ENCODE measurements at regions not wholly inside any gene's neighbourhood (a gene's known extent, or its start where the extent isn't known, plus 50 kb on each side); places are given as distances from the start of the nearest gene placed in this dataset.
"Not testable (repeated sequence)": the region's sequence is repeated elsewhere in the genome, so short reads cannot be mapped to it uniquely, and the experiment has no call there.

- no peaks in the 10 kb centered on the region for H4K20me1 ChIP-seq (ENCODE audit: insufficient read depth, poor library complexity, severe bottlenecking)
- H2AFZ ChIP-seq = no peak overlapping the region
- H3K4me2 ChIP-seq = no peak overlapping the region
- H3K79me2 ChIP-seq = no peaks in the 10 kb centered on the region
- DNase-seq (ENCODE audit: low spot score) = no peak
- no peak overlapping the region for H3K4me3 ChIP-seq
- no peaks in the 10 kb centered on the region for H3K27me3 ChIP-seq
- no peaks in the 10 kb centered on the region for H3K9me2 ChIP-seq (replicated peaks; ENCODE audit: insufficient read depth)
- no peaks in the 10 kb centered on the region for H3K9me3 ChIP-seq (ENCODE audit: low read depth)
- no peak for TF ChIP-seq EZH2 (IDR thresholded peaks at IDR 0.05; ENCODE audit: borderline replicate concordance)
- TF ChIP-seq, protein P1, sequence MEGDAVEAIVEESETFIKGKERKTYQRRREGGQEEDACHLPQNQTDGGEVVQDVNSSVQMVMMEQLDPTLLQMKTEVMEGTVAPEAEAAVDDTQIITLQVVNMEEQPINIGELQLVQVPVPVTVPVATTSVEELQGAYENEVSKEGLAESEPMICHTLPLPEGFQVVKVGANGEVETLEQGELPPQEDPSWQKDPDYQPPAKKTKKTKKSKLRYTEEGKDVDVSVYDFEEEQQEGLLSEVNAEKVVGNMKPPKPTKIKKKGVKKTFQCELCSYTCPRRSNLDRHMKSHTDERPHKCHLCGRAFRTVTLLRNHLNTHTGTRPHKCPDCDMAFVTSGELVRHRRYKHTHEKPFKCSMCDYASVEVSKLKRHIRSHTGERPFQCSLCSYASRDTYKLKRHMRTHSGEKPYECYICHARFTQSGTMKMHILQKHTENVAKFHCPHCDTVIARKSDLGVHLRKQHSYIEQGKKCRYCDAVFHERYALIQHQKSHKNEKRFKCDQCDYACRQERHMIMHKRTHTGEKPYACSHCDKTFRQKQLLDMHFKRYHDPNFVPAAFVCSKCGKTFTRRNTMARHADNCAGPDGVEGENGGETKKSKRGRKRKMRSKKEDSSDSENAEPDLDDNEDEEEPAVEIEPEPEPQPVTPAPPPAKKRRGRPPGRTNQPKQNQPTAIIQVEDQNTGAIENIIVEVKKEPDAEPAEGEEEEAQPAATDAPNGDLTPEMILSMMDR (IDR thresholded peaks at IDR 0.05; ENCODE audit: poor library complexity) = no peak
- no peak for TF ChIP-seq EZH2phosphoT487 (IDR thresholded peaks at IDR 0.05; ENCODE audit: low read depth, severe bottlenecking, unreplicated experiment)
- peak overlapping the region; percentile 30 for H3K27ac ChIP-seq
- WGBS (ENCODE audit: low lambda C conversion rate, missing lambda C conversion rate) = 67% methylated on average over 9 of the region's 9 CpGs
- peaks cover 5% of the 10 kb centered on the region for H3K4me1 ChIP-seq (ENCODE audit: insufficient read depth)
- H3K36me3 ChIP-seq (replicated peaks; ENCODE audit: insufficient read depth, low read depth) = no peaks in the 10 kb centered on the region
These were observed 181.9 kb upstream of the HMHB1 start for GRCh38 chr5:143629871-143630659.

DNA sequence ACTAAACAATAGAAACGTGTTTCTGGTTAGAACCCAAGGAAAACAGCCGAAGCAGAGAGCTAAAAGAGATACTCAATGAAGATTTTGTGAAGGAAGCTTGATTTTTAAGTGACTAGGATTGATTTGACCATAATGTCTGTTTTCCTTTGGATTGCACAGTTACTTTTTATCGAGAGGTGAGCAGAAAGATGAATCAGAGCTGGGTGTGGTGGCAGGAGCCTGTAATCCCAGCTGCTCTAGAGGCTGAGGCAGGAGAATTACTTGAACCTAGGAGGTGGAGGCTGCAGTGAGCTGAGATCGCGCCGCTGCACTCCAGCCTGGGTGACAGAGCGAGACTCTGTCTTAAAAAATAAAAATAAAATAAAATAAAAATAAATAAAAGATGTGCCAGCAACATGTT is 186.9 kb upstream of the HMHB1 start:
- not testable (repeated sequence) for H3K27me3 ChIP-seq; H3K79me2 ChIP-seq; DNase-seq (ENCODE audit: low spot score); H3K36me3 ChIP-seq (replicated peaks; ENCODE audit: insufficient read depth, low read depth); H4K20me1 ChIP-seq (ENCODE audit: insufficient read depth, poor library complexity, severe bottlenecking); H3K9me3 ChIP-seq (ENCODE audit: low read depth); H3K4me2 ChIP-seq; H3K4me3 ChIP-seq; H2AFZ ChIP-seq; H3K4me1 ChIP-seq (ENCODE audit: insufficient read depth); H3K27ac ChIP-seq; H3K9me2 ChIP-seq (replicated peaks; ENCODE audit: insufficient read depth)
- WGBS (ENCODE audit: low lambda C conversion rate, missing lambda C conversion rate) = 94% methylated on average over 7 of the region's 7 CpGs

GRCh38 chr5:143624465-143624864 is 187.5 kb upstream of the HMHB1 start:
- no peak for DNase-seq (ENCODE audit: low spot score)
- H3K27ac ChIP-seq = no peak overlapping the region
- H3K4me1 ChIP-seq (ENCODE audit: insufficient read depth) = peaks cover 2% of the 10 kb centered on the region
- H2AFZ ChIP-seq = no peak overlapping the region
- WGBS (ENCODE audit: low lambda C conversion rate, missing lambda C conversion rate) = 76% methylated on average over 4 of the region's 4 CpGs
- H3K4me3 ChIP-seq = no peak overlapping the region
- no peak overlapping the region for H3K4me2 ChIP-seq
- H4K20me1 ChIP-seq (ENCODE audit: insufficient read depth, poor library complexity, severe bottlenecking) = no peaks in the 10 kb centered on the region
- H3K36me3 ChIP-seq (replicated peaks; ENCODE audit: insufficient read depth, low read depth) = no peaks in the 10 kb centered on the region
- no peaks in the 10 kb centered on the region for H3K79me2 ChIP-seq
- TF ChIP-seq, protein P1 (IDR thresholded peaks at IDR 0.05; ENCODE audit: poor library complexity) = no peak
- no peak for TF ChIP-seq EZH2 (IDR thresholded peaks at IDR 0.05; ENCODE audit: borderline replicate concordance)
- no peak for TF ChIP-seq EZH2phosphoT487 (IDR thresholded peaks at IDR 0.05; ENCODE audit: low read depth, severe bottlenecking, unreplicated experiment)
- H3K27me3 ChIP-seq = no peaks in the 10 kb centered on the region
- H3K9me3 ChIP-seq (ENCODE audit: low read depth) = no peaks in the 10 kb centered on the region
- H3K9me2 ChIP-seq (replicated peaks; ENCODE audit: insufficient read depth) = no peaks in the 10 kb centered on the region

- H3K27ac ChIP-seq = no peak overlapping the region
- no peaks in the 10 kb centered on the region for H3K9me2 ChIP-seq (replicated peaks; ENCODE audit: insufficient read depth)
- WGBS (ENCODE audit: low lambda C conversion rate, missing lambda C conversion rate) = 98% methylated on average over 2 of the region's 2 CpGs
These were observed 192.9 kb upstream of the HMHB1 start for GRCh38 chr5:143619040-143619439.

More at GRCh38 chr5:143619040-143619439, 192.9 kb upstream of the HMHB1 start:
- no peak for DNase-seq (ENCODE audit: low spot score)
- TF ChIP-seq, protein P1 (IDR thresholded peaks at IDR 0.05; ENCODE audit: poor library complexity) = no peak
- TF ChIP-seq EZH2phosphoT487 (IDR thresholded peaks at IDR 0.05; ENCODE audit: low read depth, severe bottlenecking, unreplicated experiment) = no peak
- TF ChIP-seq EZH2 (IDR thresholded peaks at IDR 0.05; ENCODE audit: borderline replicate concordance) = no peak
- Histone ChIP-seq H3K4me1 (ENCODE audit: insufficient read depth) (no peaks in the 10 kb centered on the region), H3K4me3 (no peak overlapping the region), H3K79me2 (no peaks in the 10 kb centered on the region), H3K4me2 (no peak overlapping the region), H3K36me3 (replicated peaks; ENCODE audit: insufficient read depth, low read depth) (no peaks in the 10 kb centered on the region), H2AFZ (no peak overlapping the region), H3K9me3 (ENCODE audit: low read depth) (no peaks in the 10 kb centered on the region), H3K27me3 (no peaks in the 10 kb centered on the region), H4K20me1 (ENCODE audit: insufficient read depth, poor library complexity, severe bottlenecking) (no peaks in the 10 kb centered on the region)

Data from hepatocyte (in vitro differentiated cells).